ENCODE measurements at regions not wholly inside any gene's neighbourhood (a gene's known extent, or its start where the extent isn't known, plus 50 kb on each side); places are given as distances from the start of the nearest gene placed in this dataset.

DNA sequence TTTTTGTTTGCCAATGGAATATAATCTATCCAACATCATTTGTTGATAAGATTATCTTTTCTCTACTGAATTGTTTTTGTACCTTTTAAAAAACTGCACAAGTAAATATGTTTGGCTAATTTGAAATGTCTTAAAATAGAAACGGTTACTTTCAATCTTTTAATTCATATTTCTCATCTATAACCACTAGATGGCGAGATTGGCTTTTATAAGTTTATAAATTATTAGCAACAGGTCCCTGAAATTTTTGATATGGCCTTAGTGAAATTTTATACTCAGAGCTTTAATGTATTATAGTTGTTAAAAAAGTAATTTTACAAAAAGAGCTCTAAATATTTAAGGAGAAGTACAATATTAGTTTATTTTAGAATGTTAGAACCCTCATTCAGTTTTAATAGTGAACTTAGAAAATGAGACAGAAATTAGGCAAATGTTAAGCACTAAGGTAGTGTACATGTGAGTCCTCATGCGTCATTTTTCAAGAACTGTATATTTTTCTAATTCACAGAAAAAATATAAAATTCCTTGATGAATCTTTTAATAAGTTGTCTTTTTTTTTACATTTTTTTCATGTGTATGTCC lies 592.5 kb downstream of the ARL4A start:
- no peak for TF ChIP-seq TAF1 (IDR thresholded peaks at IDR 0.05; ENCODE audit: low read depth)
- TF ChIP-seq, protein P1, sequence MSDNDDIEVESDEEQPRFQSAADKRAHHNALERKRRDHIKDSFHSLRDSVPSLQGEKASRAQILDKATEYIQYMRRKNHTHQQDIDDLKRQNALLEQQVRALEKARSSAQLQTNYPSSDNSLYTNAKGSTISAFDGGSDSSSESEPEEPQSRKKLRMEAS (IDR thresholded peaks at IDR 0.05), result no peak
- no peak for TF ChIP-seq CEBPB (IDR thresholded peaks at IDR 0.05)
- no peak for TF ChIP-seq EP300 (IDR thresholded peaks at IDR 0.05; ENCODE audit: borderline replicate concordance)
- no peak for TF ChIP-seq TCF12 (IDR thresholded peaks at IDR 0.05; ENCODE audit: low read depth)
- TF ChIP-seq RAD21 (IDR thresholded peaks at IDR 0.05; ENCODE audit: low read depth), result peak; percentile 45
- no peak for TF ChIP-seq ZBTB7A (IDR thresholded peaks at IDR 0.05; ENCODE audit: low read depth)
- TF ChIP-seq NFIC (IDR thresholded peaks at IDR 0.05), result no peak
- TF ChIP-seq, protein P2, sequence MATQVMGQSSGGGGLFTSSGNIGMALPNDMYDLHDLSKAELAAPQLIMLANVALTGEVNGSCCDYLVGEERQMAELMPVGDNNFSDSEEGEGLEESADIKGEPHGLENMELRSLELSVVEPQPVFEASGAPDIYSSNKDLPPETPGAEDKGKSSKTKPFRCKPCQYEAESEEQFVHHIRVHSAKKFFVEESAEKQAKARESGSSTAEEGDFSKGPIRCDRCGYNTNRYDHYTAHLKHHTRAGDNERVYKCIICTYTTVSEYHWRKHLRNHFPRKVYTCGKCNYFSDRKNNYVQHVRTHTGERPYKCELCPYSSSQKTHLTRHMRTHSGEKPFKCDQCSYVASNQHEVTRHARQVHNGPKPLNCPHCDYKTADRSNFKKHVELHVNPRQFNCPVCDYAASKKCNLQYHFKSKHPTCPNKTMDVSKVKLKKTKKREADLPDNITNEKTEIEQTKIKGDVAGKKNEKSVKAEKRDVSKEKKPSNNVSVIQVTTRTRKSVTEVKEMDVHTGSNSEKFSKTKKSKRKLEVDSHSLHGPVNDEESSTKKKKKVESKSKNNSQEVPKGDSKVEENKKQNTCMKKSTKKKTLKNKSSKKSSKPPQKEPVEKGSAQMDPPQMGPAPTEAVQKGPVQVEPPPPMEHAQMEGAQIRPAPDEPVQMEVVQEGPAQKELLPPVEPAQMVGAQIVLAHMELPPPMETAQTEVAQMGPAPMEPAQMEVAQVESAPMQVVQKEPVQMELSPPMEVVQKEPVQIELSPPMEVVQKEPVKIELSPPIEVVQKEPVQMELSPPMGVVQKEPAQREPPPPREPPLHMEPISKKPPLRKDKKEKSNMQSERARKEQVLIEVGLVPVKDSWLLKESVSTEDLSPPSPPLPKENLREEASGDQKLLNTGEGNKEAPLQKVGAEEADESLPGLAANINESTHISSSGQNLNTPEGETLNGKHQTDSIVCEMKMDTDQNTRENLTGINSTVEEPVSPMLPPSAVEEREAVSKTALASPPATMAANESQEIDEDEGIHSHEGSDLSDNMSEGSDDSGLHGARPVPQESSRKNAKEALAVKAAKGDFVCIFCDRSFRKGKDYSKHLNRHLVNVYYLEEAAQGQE (IDR thresholded peaks at IDR 0.05; ENCODE audit: low read depth), result no peak
- TF ChIP-seq TEAD4 (IDR thresholded peaks at IDR 0.05), result no peak
